ENCODE measurements at regions not wholly inside any gene's neighbourhood (a gene's known extent, or its start where the extent isn't known, plus 50 kb on each side); places are given as distances from the start of the nearest gene placed in this dataset.
"Not testable (repeated sequence)": the region's sequence is repeated elsewhere in the genome, so short reads cannot be mapped to it uniquely, and the experiment has no call there.

- H3K27ac Mint-ChIP-seq; H3K9me3 Mint-ChIP-seq (ENCODE audit: low read depth); H3K4me1 Mint-ChIP-seq; H3K4me3 Mint-ChIP-seq; ATAC-seq; DNase-seq; H3K36me3 Mint-ChIP-seq; CTCF ChIA-PET: not testable (repeated sequence)
- H3K27me3 Mint-ChIP-seq: peaks cover 32% of the 10 kb centered on the region
Measured at GRCh38 chr7:65616111-65616510, 242.5 kb downstream of the ZNF92 start.

GRCh38 chr7:65620216-65620615 lies 246.6 kb downstream of the ZNF92 start:
- H3K4me1 Mint-ChIP-seq; H3K9me3 Mint-ChIP-seq (ENCODE audit: low read depth); DNase-seq; ATAC-seq; CTCF ChIA-PET; H3K27ac Mint-ChIP-seq; H3K4me3 Mint-ChIP-seq; H3K36me3 Mint-ChIP-seq: not testable (repeated sequence)
- peaks cover 32% of the 10 kb centered on the region for H3K27me3 Mint-ChIP-seq

GRCh38 chr7:65621580-65622201 lies 248.0 kb downstream of the ZNF92 start:
- H3K27ac Mint-ChIP-seq; ATAC-seq; H3K4me1 Mint-ChIP-seq; H3K4me3 Mint-ChIP-seq; H3K36me3 Mint-ChIP-seq; H3K9me3 Mint-ChIP-seq (ENCODE audit: low read depth): not testable (repeated sequence)
- CTCF ChIA-PET: interaction anchor here (0.6 kb wide), 1 partner anchor 401 kb away, joined by 3 read pairs; no protein-coding TSS in a partner anchor
- peaks cover 41% of the 10 kb centered on the region for H3K27me3 Mint-ChIP-seq
- DNase-seq: peak; percentile 47

GRCh38 chr7:65631236-65631635 lies 241.6 kb upstream of the VKORC1L1 start:
- H3K36me3 Mint-ChIP-seq; CTCF ChIA-PET; ATAC-seq; H3K4me1 Mint-ChIP-seq; DNase-seq; H3K4me3 Mint-ChIP-seq; H3K9me3 Mint-ChIP-seq (ENCODE audit: low read depth); H3K27ac Mint-ChIP-seq: not testable (repeated sequence)
- H3K27me3 Mint-ChIP-seq: peaks cover 14% of the 10 kb centered on the region

GRCh38 chr7:65633587-65634404 lies 239.1 kb upstream of the VKORC1L1 start:
- CTCF ChIA-PET, H3K27me3 Mint-ChIP-seq, H3K36me3 Mint-ChIP-seq: not testable (repeated sequence)

GRCh38 chr7:65638918-65639317 lies 234.0 kb upstream of the VKORC1L1 start:
- H3K9me3 Mint-ChIP-seq (ENCODE audit: low read depth); H3K4me1 Mint-ChIP-seq; ATAC-seq; H3K36me3 Mint-ChIP-seq; CTCF ChIA-PET; H3K27ac Mint-ChIP-seq; H3K27me3 Mint-ChIP-seq; DNase-seq; H3K4me3 Mint-ChIP-seq: not testable (repeated sequence)

More at GRCh38 chr7:65633587-65634404, 239.1 kb upstream of the VKORC1L1 start:
- DNase-seq; H3K27ac Mint-ChIP-seq; ATAC-seq; H3K4me1 Mint-ChIP-seq; H3K9me3 Mint-ChIP-seq (ENCODE audit: low read depth); H3K4me3 Mint-ChIP-seq: not testable (repeated sequence)

GRCh38 chr7:65639717-65640116 lies 233.2 kb upstream of the VKORC1L1 start:
- ATAC-seq; H3K9me3 Mint-ChIP-seq (ENCODE audit: low read depth); H3K27ac Mint-ChIP-seq; DNase-seq; H3K4me1 Mint-ChIP-seq; CTCF ChIA-PET; H3K27me3 Mint-ChIP-seq; H3K4me3 Mint-ChIP-seq; H3K36me3 Mint-ChIP-seq: not testable (repeated sequence)

GRCh38 chr7:65643498-65643897 lies 229.4 kb upstream of the VKORC1L1 start:
- ATAC-seq; H3K27me3 Mint-ChIP-seq; H3K4me1 Mint-ChIP-seq; H3K9me3 Mint-ChIP-seq (ENCODE audit: low read depth); H3K4me3 Mint-ChIP-seq; H3K27ac Mint-ChIP-seq; CTCF ChIA-PET; H3K36me3 Mint-ChIP-seq; DNase-seq: not testable (repeated sequence)

GRCh38 chr7:65647153-65647964 lies 225.5 kb upstream of the VKORC1L1 start:
- H3K36me3 Mint-ChIP-seq; H3K4me1 Mint-ChIP-seq; H3K27ac Mint-ChIP-seq; DNase-seq; H3K4me3 Mint-ChIP-seq; H3K27me3 Mint-ChIP-seq; ATAC-seq; H3K9me3 Mint-ChIP-seq (ENCODE audit: low read depth); CTCF ChIA-PET: not testable (repeated sequence)

- H3K36me3 Mint-ChIP-seq; DNase-seq; H3K4me3 Mint-ChIP-seq; H3K27me3 Mint-ChIP-seq; ATAC-seq; H3K9me3 Mint-ChIP-seq (ENCODE audit: low read depth); H3K4me1 Mint-ChIP-seq; CTCF ChIA-PET: not testable (repeated sequence)
- peak overlapping the region; percentile 27 for H3K27ac Mint-ChIP-seq
Measured at GRCh38 chr7:65651174-65651573, 221.7 kb upstream of the VKORC1L1 start.

GRCh38 chr7:65651826-65652592 lies 220.9 kb upstream of the VKORC1L1 start:
- H3K27me3 Mint-ChIP-seq; DNase-seq; ATAC-seq; H3K27ac Mint-ChIP-seq; CTCF ChIA-PET; H3K36me3 Mint-ChIP-seq; H3K4me3 Mint-ChIP-seq; H3K4me1 Mint-ChIP-seq; H3K9me3 Mint-ChIP-seq (ENCODE audit: low read depth): not testable (repeated sequence)

GRCh38 chr7:65652669-65653068 lies 220.2 kb upstream of the VKORC1L1 start:
- H3K27me3 Mint-ChIP-seq; ATAC-seq; H3K36me3 Mint-ChIP-seq; H3K4me3 Mint-ChIP-seq; CTCF ChIA-PET; DNase-seq; H3K9me3 Mint-ChIP-seq (ENCODE audit: low read depth); H3K4me1 Mint-ChIP-seq: not testable (repeated sequence)
- H3K27ac Mint-ChIP-seq: peak overlapping the region; percentile 15

- DNase-seq; H3K9me3 Mint-ChIP-seq (ENCODE audit: low read depth); H3K4me1 Mint-ChIP-seq; H3K4me3 Mint-ChIP-seq; ATAC-seq; CTCF ChIA-PET; H3K27ac Mint-ChIP-seq; H3K36me3 Mint-ChIP-seq; H3K27me3 Mint-ChIP-seq: not testable (repeated sequence)
Measured at GRCh38 chr7:65656494-65657188, 216.2 kb upstream of the VKORC1L1 start.
